Activated CD4-positive, alpha-beta T cell treated with anti-CD3 and anti-CD28 coated beads, Interleukin-2, amount 50 U/mL, for 4 hours (primary cell): ENCODE measurements at regions not wholly inside any gene's neighbourhood (a gene's known extent, or its start where the extent isn't known, plus 50 kb on each side); places are given as distances from the start of the nearest gene placed in this dataset.

Experiments
- DNase-seq, 2 experiments: peaks; one replicate each; pipeline ENCODE4 v3.0.0-alpha.2; 2020

- no peak for DNase-seq
Observed at GRCh38 chr10:118409295-118409694, 67.2 kb upstream of the FAM204A start.

GRCh38 chr10:118408181-118408580 lies 66.1 kb upstream of the FAM204A start:
- DNase-seq = no peak

- DNase-seq = no peak
Observed at GRCh38 chr10:118407777-118408176, 65.7 kb upstream of the FAM204A start.

GRCh38 chr10:118407026-118407425 lies 64.9 kb upstream of the FAM204A start:
- DNase-seq = no peak

GRCh38 chr10:118405928-118406327 lies 63.8 kb upstream of the FAM204A start:
- no peak for DNase-seq

GRCh38 chr10:118403967-118404366 lies 61.8 kb upstream of the FAM204A start:
- no peak for DNase-seq

GRCh38 chr10:118401708-118402193 lies 59.6 kb upstream of the FAM204A start:
- no peak for DNase-seq

- DNase-seq = no peak
Observed at GRCh38 chr10:118397391-118397790, 55.3 kb upstream of the FAM204A start.

GRCh38 chr10:118395947-118396346 lies 53.8 kb upstream of the FAM204A start:
- DNase-seq = no peak

- DNase-seq = no peak
Observed at GRCh38 chr10:118394301-118395200, 52.4 kb upstream of the FAM204A start.

GRCh38 chr10:118392761-118393160 lies 50.6 kb upstream of the FAM204A start:
- no peak for DNase-seq
